ENCODE measurements at regions not wholly inside any gene's neighbourhood (a gene's known extent, or its start where the extent isn't known, plus 50 kb on each side); places are given as distances from the start of the nearest gene placed in this dataset.

DNA sequence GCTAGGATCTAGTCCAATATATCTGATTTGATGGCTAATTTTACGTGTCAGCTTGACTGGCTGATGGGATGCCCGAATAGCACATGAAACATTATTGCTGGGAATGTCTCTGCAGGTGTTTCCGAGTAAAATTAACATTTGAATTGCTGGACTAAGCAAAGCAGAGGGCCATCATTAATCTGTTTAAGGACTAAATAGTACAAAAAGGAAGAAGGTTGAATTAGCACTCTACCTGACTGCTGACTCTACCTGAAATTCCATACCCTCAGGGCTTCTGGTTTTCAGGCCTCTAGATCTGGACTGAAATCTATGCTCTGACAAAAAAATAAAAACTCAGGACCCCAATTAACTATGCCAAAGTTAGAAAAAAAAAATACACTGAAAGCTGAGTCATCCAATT, 1021.9 kb downstream of the FAM133A start:
- TF ChIP-seq, protein P1, sequence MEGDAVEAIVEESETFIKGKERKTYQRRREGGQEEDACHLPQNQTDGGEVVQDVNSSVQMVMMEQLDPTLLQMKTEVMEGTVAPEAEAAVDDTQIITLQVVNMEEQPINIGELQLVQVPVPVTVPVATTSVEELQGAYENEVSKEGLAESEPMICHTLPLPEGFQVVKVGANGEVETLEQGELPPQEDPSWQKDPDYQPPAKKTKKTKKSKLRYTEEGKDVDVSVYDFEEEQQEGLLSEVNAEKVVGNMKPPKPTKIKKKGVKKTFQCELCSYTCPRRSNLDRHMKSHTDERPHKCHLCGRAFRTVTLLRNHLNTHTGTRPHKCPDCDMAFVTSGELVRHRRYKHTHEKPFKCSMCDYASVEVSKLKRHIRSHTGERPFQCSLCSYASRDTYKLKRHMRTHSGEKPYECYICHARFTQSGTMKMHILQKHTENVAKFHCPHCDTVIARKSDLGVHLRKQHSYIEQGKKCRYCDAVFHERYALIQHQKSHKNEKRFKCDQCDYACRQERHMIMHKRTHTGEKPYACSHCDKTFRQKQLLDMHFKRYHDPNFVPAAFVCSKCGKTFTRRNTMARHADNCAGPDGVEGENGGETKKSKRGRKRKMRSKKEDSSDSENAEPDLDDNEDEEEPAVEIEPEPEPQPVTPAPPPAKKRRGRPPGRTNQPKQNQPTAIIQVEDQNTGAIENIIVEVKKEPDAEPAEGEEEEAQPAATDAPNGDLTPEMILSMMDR (IDR thresholded peaks at IDR 0.05; ENCODE audit: low read depth, low read length, poor library complexity, severe bottlenecking): no peak
- TF ChIP-seq EZH2phosphoT487 (IDR thresholded peaks at IDR 0.05; ENCODE audit: borderline replicate concordance, low read length): no peak

Measured in DOHH2 (cell line).